T1000 (cell line): ENCODE measurements at regions not wholly inside any gene's neighbourhood (a gene's known extent, or its start where the extent isn't known, plus 50 kb on each side); places are given as distances from the start of the nearest gene placed in this dataset.

Source experiments
- DNase-seq: peaks from one replicate; lab custom pipeline; 2025; ENCODE audit warnings: mixed read lengths; lab: John Stamatoyannopoulos, UW

DNA sequence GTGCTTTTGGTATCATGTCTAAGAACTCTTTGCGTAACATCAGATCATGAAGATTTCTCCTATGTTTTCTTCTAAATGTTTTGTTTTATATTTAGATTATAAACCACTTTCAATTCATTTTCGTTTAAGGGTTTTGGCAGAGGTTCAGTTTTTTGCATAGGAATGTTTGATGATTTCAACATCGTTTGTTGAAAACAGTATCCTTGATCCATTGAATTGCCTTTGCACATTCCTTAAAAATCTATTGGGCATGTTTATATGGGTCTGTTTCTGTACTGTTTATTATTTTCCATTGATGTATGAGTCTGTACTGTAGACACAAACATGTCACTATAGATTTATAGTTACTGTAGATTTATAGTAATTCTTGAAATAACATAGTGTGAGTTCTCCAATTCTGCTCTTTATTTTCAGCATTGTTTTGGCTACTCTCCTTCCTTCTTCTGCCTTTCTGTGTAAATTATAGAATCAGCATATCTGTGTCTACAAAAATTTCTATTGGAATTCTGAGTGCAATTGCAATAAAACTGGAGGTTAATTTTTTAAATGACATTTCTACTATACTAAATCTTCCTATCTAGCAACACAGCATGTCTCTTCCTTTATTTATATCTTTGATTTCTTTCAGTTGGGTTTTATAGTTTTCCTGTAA lies 374.0 kb downstream of the SV2B start:
- no peak for DNase-seq

DNA sequence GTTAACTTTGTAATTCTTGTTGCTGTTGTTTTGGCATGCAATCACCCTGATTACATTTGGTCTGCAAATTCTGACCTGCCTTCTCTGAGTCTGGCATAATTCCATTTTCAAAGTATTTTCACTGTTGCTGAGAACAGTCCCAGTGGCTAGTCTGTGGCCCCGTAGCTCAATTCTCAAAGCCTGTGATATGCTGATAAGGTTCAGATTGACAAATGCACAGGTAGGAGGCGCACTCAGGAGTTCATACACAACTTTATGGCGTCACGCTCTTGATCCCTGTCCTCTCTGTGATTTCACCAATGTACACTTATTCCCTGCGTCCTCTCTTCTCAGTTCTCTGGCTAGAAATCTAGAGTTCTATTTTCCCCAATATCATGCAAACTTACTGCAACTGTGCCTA lies 376.6 kb upstream of the SLCO3A1 start:
- DNase-seq = no peak

DNA sequence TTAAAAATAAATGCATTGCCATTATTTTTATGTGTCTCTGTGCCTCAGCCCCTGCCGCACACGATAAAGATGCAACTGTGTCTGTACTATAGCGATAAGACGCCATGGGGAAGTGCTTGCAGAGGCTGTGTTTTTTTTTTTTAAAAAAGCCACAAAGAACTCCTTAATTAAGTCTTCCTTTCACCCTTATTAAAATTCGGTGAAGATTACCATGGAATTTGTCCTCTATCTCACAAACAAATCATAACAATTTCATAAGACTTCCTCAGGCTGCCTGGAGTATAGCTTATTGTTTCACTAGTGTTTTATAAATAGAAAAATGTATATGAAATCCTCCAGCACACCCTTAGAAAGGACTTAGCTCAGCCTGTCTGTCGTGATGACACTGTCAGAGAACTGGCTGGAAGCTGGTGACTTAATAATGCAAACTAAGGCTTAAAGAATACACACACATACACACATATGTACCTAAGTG lies 374.8 kb upstream of the SLCO3A1 start:
- no peak for DNase-seq

DNA sequence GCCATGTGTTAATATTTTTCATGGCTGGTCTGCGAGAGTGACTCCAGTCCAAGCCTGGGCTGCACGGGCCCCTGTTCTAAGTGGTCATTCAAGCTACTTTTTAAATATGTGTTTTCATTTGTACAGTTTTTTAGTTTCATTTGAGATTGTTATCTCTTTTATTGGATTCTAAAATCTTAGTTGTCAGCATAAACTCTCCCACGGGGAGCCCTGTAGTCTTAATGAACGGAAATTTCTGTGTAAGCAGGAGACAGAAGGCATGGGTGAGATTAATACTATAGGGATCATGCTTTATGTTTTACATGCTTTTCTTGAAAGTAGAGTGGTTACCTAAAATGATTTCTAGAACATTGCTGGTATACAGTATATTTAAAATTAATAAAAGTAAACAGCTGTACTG lies 373.1 kb upstream of the SLCO3A1 start:
- DNase-seq = no peak

DNA sequence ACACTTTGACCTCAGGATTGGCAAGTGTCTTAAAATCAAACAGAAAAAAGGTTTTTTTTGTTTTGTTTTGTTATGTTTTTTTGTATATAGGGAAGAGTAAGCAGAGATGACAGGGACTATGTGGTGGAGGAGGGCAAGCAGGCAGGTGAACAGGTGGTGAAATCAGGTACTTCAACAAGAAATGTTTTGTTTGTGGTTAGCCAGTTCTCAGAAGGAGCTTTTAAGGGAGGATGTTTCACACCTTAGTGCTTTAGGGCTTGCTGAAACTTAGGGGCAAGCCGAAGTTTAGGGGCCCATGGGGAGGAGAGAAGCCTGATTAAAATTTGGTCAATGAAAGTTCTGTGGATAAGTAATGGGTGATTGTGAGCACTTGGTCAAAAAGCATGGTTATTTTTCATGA lies 370.7 kb upstream of the SLCO3A1 start:
- no peak for DNase-seq

DNA sequence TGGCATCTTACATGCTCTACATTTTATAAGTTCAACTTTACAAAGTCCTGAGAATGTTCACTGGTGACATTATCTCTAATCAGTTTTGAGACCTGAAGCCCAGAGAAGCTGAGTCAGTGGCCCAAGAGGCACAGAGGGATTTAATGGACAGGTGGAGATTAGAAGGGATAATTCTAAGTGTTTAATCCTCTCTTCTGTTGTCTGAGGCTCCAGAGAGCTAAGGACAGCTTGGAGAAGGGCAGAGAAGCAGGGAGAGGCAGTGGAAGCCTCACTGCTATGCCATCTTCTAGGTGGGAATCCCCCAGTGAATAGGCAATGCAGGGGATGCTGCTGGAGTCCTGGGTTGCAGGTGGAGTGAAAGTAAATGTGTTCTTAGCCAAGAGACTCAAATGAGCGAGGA lies 369.4 kb upstream of the SLCO3A1 start:
- DNase-seq = no peak

DNA sequence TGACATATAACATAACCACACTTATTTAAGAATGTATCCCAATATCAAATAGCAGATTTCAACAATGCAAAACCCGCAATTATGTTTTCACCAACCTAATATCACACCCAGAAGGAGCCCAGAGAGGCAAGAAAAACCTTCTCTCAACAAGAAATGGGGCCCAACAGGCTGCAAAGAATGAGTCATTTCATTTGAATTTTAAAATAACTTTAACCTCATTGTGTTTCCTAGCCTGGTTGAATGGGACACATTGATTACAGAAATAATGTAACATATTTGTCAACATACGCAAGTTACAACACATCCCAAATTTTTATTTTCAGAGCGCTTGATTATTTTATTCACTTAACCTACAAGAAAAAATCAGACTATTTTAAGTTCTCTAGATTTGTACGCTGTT lies 365.1 kb upstream of the SLCO3A1 start:
- no peak for DNase-seq

DNA sequence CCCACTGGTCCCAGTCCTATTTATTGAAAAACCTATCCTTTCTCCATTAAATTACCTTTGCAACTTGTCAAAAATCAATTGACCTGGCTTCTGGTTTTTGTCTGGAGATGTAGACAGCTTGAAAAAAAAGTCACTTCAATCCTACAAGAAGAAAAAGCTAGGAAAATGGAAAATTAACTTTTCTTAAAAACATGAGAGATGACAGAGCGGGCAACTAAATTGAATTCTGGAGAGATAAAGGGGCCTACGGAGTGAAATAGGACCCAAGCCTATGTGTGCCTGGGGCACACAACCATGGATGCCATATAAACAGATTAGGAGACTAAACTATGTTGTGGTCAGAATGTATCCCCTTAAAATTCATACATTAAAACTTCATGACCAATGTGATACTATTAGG lies 363.3 kb upstream of the SLCO3A1 start:
- no peak for DNase-seq

DNA sequence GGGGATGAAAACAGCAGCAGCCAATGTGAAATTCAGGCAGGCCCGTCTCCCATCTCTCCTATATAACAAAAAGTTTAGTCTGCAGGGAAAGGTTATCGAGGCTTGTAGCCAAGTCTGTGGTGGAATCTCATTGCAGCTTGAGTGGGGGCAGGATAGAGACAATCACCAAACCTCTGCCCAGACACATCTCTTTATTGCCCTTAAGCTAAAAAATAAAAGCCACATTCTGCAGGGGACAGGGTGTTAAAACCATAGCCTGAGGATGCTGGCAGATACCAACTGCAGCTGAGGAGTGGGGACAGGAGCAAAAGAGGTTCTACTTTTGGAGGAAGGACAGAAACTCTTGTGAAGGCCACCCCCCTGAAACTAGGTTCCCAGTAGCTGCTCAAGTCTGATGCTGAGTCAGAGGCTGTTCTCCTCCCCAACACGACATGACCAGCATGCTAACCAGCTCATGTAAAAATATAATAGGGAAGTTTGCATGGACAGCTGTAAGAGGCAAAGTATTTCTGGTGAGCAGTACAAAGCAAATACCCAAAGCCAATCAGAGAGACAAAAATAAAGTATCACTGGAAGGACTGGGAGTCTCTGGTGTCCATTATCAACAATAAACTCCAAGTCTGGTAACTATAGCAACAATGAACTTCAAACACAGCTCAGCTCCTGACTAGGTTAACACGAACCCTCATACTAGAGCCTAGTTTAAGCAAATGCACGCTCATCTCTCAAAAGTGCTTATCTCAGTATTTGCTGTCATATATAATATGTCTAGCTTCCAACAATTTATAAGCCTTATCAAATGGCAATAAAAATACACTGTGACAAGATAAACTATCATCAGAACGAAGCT lies 362.2 kb upstream of the SLCO3A1 start:
- peak; percentile 51 for DNase-seq

DNA sequence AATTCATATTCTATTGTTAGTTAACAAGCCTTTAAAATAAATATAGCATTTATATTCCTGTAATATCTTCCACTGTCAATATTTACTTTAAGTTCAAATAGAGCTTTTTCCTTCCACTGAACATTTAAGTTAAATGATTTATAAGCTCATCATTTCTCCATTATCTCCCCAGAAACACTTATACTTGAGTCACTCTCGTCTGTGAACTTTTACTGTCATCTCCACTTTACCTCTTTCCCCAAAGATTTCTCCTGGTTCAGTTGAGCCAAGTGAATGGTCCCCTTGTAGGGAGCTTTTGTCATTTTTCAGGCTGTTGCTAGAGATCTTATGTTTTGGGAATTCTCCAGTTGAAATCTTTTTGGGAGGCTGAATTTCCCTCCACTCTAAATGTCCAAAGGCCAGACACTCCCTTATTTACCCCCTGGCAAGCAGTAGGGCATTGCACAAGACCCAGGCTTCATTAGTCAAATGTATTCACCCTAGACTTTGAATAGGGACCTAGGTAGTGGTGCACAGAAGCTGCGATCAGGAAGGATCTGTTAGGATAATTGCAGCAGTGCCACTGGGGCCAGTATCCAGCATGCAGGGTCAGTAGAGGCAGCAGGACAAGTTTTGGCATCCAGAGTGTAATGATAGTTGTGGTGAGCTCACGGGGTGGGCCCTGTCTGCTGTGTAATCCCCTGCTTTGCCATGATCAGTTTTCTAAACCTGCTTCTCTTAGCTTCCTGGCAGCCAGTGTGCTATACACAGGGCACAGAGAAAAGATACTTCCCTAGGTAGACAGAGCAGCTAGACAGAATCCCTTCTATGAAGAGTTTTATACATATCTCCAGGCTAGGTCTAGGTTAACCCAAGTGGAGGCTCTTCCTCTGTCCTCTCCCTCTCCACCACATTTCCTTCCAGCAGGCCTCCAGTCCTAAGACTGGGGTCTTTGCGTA lies 356.5 kb upstream of the SLCO3A1 start:
- DNase-seq = no peak

DNA sequence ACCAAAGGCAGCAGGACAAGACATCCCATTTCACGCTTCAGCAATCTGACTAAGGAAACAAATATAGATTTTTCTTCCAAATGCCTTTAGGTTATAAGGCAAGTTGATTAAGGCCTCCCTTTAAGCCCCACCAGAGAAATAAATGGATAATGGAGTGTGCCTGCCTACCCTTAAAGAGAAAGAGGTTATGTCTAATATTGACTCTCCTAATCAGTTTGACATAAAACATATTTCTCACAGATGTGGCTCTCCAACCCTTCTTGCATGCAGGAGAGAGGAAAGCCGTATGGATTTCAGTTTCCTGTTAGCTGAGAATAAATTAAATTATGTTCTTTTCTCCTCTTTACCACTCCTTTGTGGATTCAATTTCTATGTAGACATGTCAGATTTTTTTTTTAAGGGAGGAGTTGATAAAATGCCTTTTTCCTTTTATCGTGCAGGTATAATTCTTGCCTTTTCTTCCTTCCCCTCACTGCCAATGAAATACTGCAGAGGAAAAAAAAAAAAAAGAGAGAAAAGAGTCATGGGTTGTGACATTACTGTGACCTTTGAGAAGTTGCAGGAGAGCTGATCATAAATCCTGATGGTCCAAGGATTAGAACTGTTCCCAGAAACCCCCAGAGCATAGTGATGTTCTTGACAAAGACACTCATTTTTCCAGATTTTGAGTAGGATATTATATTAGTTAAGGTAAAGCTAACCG lies 355.3 kb upstream of the SLCO3A1 start:
- DNase-seq = no peak

DNA sequence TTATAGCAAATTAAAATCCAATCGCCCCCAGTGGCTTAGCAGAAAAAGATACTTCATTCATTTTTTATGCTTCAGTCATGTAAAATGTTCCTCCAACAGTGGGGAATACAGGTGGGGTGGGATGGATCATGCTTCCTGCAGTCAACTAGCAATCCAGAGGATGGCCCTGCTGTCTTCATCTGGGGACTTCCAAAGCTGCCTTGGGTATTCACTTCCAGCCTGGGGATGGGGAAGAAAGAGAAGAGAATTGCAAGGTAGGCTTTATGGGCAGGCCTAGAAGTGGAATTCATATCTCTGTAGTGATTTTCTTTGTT lies 354.8 kb upstream of the SLCO3A1 start:
- no peak for DNase-seq

DNA sequence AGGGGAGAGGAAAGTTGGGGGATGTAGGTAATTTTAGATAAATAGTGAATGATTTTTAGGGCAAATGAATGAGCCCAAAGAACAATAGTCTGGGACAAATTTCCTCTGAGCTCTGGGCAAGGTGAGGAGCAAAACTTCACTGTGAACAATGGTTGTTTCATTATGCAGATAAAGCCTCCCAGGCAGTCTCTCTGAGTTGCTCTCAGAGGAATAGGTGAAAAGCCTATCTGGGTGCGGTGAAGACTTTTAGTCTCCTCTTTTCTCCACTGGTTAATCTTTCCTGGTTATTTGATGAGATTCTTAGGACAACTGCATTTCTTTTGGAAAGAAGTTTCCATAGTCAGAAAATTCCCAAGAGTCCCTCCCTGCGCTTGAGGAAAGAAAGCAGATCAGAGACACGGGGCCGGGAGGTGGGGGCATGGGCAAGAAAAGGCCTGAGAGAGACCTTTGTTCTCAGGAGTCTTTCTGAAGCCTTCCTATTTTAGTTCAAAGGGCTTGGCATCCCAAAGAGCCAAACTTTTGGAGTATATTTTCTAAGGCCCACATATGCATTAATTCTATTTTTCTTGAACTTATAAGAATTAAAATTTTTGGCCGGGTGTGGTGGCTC lies 353.6 kb upstream of the SLCO3A1 start:
- no peak for DNase-seq

DNA sequence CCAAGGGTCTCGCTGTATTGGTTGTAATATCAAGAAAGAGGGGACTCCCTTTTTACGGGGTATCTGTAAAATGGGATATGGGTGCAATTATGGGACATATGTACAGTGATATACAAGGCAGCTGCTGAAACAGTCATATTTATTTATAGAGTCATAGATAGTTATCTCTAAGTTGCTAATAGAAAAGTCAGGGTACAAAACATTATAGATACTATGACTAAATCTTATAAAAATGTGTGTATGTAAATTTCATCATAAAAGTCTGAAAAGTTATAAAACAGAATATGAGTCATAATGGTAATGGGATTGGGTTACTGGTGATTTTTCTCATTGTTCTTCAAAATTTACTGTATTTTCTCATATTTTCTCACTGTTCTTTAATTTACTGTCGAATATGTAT lies 344.9 kb upstream of the SLCO3A1 start:
- DNase-seq = no peak

DNA sequence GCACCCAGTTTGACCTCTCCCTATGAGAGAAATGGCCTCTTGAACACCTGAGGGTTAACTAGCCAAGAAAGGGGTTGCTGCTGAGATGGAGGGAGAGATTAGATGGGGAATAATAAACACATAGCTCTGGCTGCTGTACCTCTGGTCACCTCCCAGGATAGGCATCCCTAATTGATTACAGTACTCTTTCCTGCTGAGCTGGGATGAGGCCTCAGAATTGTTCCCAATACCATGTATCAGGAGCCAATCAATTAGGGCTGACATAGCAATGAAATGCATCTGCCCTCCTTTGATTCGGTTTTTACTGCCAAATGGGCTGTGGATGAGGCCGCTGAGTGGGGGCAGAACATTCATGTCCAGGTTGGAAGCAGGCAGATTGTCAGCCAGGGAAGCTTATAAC lies 339.4 kb upstream of the SLCO3A1 start:
- DNase-seq = no peak

DNA sequence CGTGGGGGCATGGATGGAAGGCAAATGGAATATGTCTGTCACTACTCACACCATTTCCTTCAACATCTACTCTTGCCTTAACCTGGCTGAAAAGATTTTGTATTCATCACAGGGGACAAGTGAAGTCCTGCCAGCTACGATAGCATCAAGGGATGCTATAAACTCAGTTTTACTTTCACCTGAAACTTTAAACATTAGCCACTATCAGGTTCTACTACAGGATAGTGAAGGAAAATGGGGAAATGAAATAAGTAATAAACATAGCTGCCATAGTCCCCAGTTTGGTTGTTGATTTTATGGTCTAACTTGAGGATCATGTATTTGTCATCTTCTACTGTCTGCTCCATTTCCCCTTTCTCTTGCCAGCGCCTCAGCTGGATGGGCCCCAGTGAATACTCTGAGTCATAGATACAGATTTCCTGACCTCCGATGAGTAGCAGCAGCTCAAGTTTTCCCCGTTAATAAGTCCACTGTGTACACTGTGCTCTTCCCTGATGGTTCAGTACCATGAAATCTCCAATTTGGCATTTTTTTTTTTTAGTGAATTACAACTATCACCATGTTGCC lies 338.2 kb upstream of the SLCO3A1 start:
- DNase-seq = peak; percentile 24

DNA sequence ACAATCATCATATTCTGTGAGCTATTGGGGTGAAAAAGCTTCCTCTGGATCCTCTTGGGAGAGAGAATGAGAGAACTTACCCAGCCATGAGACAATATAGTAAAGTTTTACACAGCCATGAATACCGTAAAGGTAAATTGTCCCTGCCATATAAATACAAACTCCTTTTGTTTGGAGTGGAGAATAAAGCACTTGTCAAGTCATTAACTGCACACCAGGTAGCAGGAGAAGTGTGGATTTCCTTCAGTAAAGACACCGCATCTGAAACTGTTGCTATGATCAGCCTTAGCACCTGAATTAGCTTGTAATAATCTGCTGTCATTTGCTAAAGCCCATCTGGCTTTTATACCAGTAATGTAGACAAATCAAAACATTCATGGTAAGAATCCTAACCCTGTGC lies 336.6 kb upstream of the SLCO3A1 start:
- DNase-seq = no peak

DNA sequence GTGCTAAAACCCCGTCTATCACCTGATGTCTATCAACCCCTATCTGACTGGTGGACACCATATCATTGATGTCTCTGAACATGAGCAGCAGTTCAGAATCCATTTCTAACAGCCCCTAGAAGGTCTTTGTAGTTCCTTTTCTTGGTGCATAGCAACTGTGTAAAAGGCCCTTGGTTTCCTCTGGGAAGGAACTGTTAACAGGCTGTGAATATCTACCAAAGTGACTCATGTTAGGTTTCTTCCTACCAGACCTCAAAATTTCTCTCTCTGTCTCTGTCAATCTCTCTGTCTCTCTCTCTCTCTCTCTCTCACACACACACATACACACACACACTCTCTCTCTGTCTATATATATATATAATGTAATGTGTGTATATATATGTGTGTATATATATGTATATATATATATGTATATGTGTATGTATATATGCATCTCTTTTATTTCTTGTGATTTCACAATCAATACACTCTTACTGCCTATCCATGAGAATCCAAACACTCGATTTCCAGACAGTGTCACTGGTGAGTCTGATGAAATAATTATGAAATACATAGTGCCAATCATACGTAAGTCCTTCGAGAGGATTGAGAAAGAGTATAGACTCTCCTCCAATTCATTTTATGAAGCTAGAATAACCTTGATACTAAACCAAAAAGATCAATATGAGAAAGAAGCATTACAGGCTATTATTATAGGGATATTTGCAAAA lies 335.9 kb upstream of the SLCO3A1 start:
- no peak for DNase-seq

DNA sequence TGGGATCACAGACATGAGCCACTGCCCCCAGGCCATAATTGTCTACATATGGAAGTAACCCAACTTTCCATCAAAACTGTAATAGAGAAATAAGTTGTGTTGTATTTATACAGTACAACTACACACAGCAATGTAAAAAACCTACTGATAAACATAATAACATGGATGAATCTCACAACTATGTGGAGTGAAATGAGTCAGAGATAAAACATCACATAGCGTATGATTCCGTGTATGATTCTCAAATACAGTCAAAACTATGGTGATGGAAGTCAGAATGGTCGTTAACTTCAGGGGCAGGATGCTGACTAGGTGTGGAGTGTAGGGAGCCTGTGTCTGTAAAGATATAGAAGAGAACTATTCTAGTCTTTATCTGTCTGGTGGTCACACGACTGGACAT lies 332.7 kb upstream of the SLCO3A1 start:
- DNase-seq = no peak

DNA sequence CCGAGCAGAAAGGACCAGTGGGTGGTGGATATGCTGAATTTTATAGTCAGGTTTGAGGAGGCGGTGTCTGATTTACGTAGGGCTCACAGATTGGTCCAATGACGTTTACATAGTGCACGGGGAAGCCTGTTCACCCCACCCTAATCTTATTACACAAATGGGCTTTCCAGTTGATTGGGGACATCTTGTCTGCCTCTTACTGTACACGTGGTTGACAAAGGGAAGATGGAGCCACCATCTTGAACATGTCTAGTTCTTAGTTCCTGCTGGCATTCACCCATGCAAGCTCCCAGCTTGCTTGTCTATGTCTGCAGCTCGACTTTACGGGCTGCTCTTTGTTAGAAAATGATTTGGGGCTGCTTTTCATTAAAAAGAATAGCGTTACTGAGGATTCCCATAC lies 332.0 kb upstream of the SLCO3A1 start:
- no peak for DNase-seq

DNA sequence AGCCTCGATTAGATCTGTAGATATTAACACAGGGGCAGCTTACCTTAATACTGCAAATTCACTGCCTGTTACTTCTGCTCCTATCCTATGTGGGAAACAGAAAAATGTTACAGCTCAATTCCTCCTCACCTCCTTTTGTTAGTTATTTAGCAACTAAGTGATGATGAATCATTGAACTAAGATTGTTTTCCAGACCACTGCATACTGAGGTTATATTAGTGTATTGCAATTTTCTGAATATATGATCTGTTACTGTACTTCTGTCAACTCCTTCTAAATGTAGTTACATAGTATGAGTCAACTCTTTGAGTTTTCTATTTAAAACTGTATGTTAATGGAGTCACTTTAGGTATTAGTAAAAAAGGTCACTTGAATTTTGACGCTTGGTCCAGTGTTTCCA lies 331.5 kb upstream of the SLCO3A1 start:
- DNase-seq = no peak
